ENCODE measurements at regions not wholly inside any gene's neighbourhood (a gene's known extent, or its start where the extent isn't known, plus 50 kb on each side); places are given as distances from the start of the nearest gene placed in this dataset.

GRCh38 chr6:127403636-127404035 is 55.6 kb downstream of the KIAA0408 start (continued):
- TF ChIP-seq CHAMP1 (IDR thresholded peaks at IDR 0.05) = no peak
- no peak for TF ChIP-seq ZMIZ1 (IDR thresholded peaks at IDR 0.05; ENCODE audit: low read depth in 2 of 2, low read length in 2 of 2)
- no peak for TF ChIP-seq GATAD2A (IDR thresholded peaks at IDR 0.05)
- no peak for TF ChIP-seq SMARCB1 (IDR thresholded peaks at IDR 0.05; ENCODE audit: insufficient read length, low read depth)
- TF ChIP-seq ZBTB2 (IDR thresholded peaks at IDR 0.05) = no peak
- TF ChIP-seq CBFB (CRISPR knock-in tag; IDR thresholded peaks at IDR 0.05) = no peak
- TF ChIP-seq ARNT (IDR thresholded peaks at IDR 0.05) = no peak
- TF ChIP-seq KDM5B (IDR thresholded peaks at IDR 0.05; ENCODE audit: insufficient replicate concordance, low read depth, low read length) = no peak
- TF ChIP-seq FOXJ2 (tag; IDR thresholded peaks at IDR 0.05) = no peak
- TF ChIP-seq IRF2 (CRISPR knock-in tag; IDR thresholded peaks at IDR 0.05) = no peak
- TF ChIP-seq PCBP1 (IDR thresholded peaks at IDR 0.05; ENCODE audit: low read depth, low read length, poor library complexity, severe bottlenecking) = no peak
- TF ChIP-seq ZEB2 (IDR thresholded peaks at IDR 0.05) = no peak
- TF ChIP-seq THRAP3 (IDR thresholded peaks at IDR 0.05; ENCODE audit: borderline replicate concordance) = no peak

Measured in K562 (cell line).